ENCODE measurements at regions not wholly inside any gene's neighbourhood (a gene's known extent, or its start where the extent isn't known, plus 50 kb on each side); places are given as distances from the start of the nearest gene placed in this dataset.

DNA sequence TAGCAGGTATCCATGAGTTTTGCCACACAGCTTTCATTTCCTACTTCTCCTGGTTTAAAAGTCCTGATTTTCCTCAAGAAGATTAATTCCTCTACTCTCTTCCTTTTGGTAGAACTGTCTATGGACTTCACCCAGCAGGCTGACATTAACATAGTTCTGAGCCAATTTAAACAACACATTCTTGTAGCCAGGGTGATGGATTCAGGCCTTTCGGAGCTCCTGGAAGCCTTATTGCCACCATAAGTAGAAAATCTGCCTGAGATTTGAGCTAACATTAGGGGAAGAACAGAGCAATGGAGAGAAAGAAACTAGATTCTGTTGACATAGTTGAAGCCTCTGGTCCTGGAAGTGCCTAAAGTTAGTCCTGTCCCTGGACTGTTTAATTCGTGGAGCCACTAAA is 449.8 kb downstream of the TAFA4 start:
- TF ChIP-seq, protein P1, sequence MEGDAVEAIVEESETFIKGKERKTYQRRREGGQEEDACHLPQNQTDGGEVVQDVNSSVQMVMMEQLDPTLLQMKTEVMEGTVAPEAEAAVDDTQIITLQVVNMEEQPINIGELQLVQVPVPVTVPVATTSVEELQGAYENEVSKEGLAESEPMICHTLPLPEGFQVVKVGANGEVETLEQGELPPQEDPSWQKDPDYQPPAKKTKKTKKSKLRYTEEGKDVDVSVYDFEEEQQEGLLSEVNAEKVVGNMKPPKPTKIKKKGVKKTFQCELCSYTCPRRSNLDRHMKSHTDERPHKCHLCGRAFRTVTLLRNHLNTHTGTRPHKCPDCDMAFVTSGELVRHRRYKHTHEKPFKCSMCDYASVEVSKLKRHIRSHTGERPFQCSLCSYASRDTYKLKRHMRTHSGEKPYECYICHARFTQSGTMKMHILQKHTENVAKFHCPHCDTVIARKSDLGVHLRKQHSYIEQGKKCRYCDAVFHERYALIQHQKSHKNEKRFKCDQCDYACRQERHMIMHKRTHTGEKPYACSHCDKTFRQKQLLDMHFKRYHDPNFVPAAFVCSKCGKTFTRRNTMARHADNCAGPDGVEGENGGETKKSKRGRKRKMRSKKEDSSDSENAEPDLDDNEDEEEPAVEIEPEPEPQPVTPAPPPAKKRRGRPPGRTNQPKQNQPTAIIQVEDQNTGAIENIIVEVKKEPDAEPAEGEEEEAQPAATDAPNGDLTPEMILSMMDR (IDR thresholded peaks at IDR 0.05; ENCODE audit: low read length): no peak
- TF ChIP-seq EZH2 (IDR thresholded peaks at IDR 0.05; ENCODE audit: borderline replicate concordance, low read length): no peak
- H3K36me3 ChIP-seq (ENCODE audit: insufficient read depth, low read length): no peaks in the 10 kb centered on the region
- H3K4me2 ChIP-seq (ENCODE audit: low read length): no peak overlapping the region
- H3K9ac ChIP-seq (ENCODE audit: low read length): no peak overlapping the region
- no peak overlapping the region for H3K27ac ChIP-seq (ENCODE audit: low read depth, low read length, poor library complexity, severe bottlenecking)
- no peaks in the 10 kb centered on the region for H3K27me3 ChIP-seq (ENCODE audit: insufficient read depth, low read length)
- H3F3A ChIP-seq (ENCODE audit: insufficient read depth, low read length): no peaks in the 10 kb centered on the region
- no peak overlapping the region for H2AFZ ChIP-seq (ENCODE audit: low read length)
- H3K9me3 ChIP-seq (ENCODE audit: low read length): no peaks in the 10 kb centered on the region
- no peaks in the 10 kb centered on the region for H4K20me1 ChIP-seq (ENCODE audit: insufficient read depth, low read length)
- no peaks in the 10 kb centered on the region for H3K79me2 ChIP-seq (ENCODE audit: insufficient read depth, low read length)
- no peaks in the 10 kb centered on the region for H3K4me1 ChIP-seq (ENCODE audit: insufficient read depth, low read length, severe bottlenecking)
- H3K4me3 ChIP-seq (ENCODE audit: low read depth, low read length, poor library complexity, severe bottlenecking): no peak overlapping the region
- H3K9me2 ChIP-seq (ENCODE audit: low read depth, low read length): no peaks in the 10 kb centered on the region

DNA sequence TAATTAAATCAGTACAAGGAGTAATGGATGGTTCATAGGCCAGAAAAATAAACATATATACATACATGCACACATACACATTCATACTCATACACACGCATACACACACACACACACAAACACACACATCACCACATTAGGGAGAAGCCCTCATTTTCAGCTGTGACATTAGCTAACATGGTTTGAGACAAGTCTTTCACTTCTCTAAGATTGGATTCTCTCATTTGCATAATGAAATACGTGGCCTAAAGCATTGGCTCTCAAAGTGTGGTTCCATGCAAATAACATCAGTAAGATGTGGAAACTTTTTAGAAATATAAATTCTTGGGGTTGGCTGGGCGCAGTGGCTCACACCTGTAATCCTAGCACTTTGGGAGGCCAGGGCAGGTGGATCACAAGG is 452.6 kb downstream of the TAFA4 start:
- Histone ChIP-seq H3K27me3 (ENCODE audit: insufficient read depth, low read length) (no peaks in the 10 kb centered on the region), H3K4me1 (ENCODE audit: insufficient read depth, low read length, severe bottlenecking) (no peaks in the 10 kb centered on the region), H3K4me2 (ENCODE audit: low read length) (no peak overlapping the region), H3K27ac (ENCODE audit: low read depth, low read length, poor library complexity, severe bottlenecking) (no peak overlapping the region), H2AFZ (ENCODE audit: low read length) (no peak overlapping the region), H3K9me3 (ENCODE audit: low read length) (no peaks in the 10 kb centered on the region), H3K36me3 (ENCODE audit: insufficient read depth, low read length) (no peaks in the 10 kb centered on the region), H3K9me2 (ENCODE audit: low read depth, low read length) (no peaks in the 10 kb centered on the region), H3K79me2 (ENCODE audit: insufficient read depth, low read length) (no peaks in the 10 kb centered on the region), H4K20me1 (ENCODE audit: insufficient read depth, low read length) (no peaks in the 10 kb centered on the region), H3K9ac (ENCODE audit: low read length) (no peak overlapping the region), H3F3A (ENCODE audit: insufficient read depth, low read length) (no peaks in the 10 kb centered on the region), H3K4me3 (ENCODE audit: low read depth, low read length, poor library complexity, severe bottlenecking) (no peak overlapping the region)
- TF ChIP-seq EZH2 (IDR thresholded peaks at IDR 0.05; ENCODE audit: borderline replicate concordance, low read length): no peak
- TF ChIP-seq, protein P1 (IDR thresholded peaks at IDR 0.05; ENCODE audit: low read length): no peak

DNA sequence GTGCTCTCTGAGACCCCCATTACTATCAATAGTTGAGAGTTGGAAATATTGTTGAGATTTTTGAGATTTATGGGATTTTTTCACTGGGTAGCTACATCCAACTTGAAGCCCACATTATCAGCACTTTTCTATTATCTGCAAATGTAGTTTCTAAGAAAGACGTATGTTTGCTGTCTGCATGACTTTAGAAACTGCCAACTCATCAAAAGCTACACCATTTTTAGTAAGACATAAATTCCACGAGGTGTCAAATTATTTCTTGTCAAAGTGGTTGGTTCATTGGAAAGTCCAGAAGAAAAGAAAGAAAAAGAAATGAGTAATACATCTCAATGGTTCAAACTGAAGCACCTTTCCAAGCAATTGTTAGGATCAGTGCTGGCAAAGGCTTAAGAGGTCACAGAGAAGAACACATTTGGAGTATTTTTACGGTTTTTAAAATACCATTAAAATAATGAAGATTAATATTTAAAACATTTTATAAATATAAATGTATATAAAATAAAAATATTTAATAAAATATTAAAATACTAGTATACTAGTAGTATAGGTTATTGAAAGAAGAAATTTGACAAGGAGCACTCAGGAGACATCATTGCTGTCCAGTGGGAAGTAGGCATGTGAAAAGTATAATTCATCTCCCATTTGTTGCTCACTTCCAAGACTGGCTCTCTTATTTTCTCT is 463.5 kb downstream of the TAFA4 start:
- Histone ChIP-seq H4K20me1 (ENCODE audit: insufficient read depth, low read length) (no peaks in the 10 kb centered on the region), H3K9ac (ENCODE audit: low read length) (no peak overlapping the region), H3K9me3 (ENCODE audit: low read length) (no peaks in the 10 kb centered on the region), H3F3A (ENCODE audit: insufficient read depth, low read length) (no peaks in the 10 kb centered on the region), H3K36me3 (ENCODE audit: insufficient read depth, low read length) (no peaks in the 10 kb centered on the region), H3K79me2 (ENCODE audit: insufficient read depth, low read length) (no peaks in the 10 kb centered on the region), H3K9me2 (ENCODE audit: low read depth, low read length) (no peaks in the 10 kb centered on the region), H3K4me1 (ENCODE audit: insufficient read depth, low read length, severe bottlenecking) (no peaks in the 10 kb centered on the region), H3K27me3 (ENCODE audit: insufficient read depth, low read length) (no peaks in the 10 kb centered on the region), H3K4me2 (ENCODE audit: low read length) (no peak overlapping the region), H2AFZ (ENCODE audit: low read length) (no peak overlapping the region), H3K27ac (ENCODE audit: low read depth, low read length, poor library complexity, severe bottlenecking) (no peak overlapping the region), H3K4me3 (ENCODE audit: low read depth, low read length, poor library complexity, severe bottlenecking) (no peak overlapping the region)
- TF ChIP-seq, protein P1 (IDR thresholded peaks at IDR 0.05; ENCODE audit: low read length): no peak
- TF ChIP-seq EZH2 (IDR thresholded peaks at IDR 0.05; ENCODE audit: borderline replicate concordance, low read length): no peak

Data from OCI-LY1 (cell line).